NCI-H2029 (cell line): ENCODE measurements at regions not wholly inside any gene's neighbourhood (a gene's known extent, or its start where the extent isn't known, plus 50 kb on each side); places are given as distances from the start of the nearest gene placed in this dataset.

ENCODE experiments used
- DNase-seq: peaks from one replicate; lab custom pipeline; 2025; lab: John Stamatoyannopoulos, UW

- DNase-seq, result no peak
These were observed 65.8 kb upstream of the PDE4D start for GRCh38 chr5:59959330-59959729.

DNA sequence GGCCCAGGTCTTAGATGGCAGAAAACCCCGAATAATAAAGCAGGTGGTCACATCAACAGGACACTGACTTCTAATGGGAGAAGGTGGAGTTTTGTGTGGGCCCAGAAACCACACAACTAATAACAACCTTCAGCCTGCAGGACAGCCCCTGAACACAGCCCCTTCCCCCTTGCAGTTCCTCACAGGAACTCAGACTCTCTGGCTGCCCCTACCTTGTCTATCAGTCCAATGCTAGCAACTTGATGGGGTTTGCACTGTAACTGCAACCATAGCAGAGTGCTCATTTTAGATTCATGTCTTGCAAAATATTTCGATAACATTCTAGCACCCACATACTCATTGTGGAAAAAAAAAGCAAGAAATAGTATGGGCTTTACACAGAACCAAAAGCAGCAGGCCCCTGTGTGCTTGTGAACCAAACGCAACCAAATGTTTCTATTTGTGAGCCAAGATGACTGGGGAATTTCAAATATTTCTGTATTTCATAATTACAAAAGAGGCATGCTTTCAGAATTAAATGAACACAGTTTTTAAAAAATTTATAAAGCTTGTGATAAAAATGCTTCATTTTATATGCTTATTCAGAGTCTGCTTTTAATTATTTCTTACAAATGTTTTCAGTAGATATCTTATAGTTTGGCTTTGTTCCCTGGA, 62.7 kb upstream of the PDE4D start:
- no peak for DNase-seq

GRCh38 chr5:59955241-59955640, 61.7 kb upstream of the PDE4D start:
- DNase-seq, result no peak

DNA sequence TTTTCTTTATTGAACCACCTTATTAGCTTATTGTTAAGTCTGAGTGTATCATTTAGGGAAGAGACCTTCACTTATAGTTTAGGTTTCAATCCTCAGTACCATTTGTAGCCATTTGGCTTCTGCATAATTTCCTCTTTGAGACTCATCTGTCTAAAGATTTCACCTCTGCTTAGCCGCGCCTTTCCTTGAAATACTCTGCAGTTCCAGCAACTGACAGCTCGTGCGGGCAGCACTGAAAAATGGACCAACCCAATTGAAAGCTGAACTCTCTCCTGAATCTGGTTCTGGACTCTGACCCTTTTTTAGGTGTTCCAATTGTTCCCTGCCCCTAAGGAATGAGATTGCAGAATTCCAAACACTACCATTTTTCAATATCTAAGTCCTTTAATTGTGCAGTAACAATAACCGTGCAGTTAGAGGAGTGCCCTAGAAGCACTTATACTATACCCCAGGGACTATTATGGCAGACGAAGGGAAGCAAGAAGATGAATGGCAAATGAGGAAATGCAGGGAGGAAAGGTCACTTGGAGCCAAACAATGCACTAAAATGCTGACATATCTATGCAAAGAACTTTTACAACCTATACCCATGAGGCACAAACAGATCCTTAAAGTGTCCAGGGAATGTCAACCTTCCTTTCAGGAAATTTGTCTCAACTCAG, 50.1 kb upstream of the PDE4D start:
- DNase-seq, result no peak
